GM23338 (cell line): ENCODE measurements at regions not wholly inside any gene's neighbourhood (a gene's known extent, or its start where the extent isn't known, plus 50 kb on each side); places are given as distances from the start of the nearest gene placed in this dataset.
A peak's percentile ranks its signal among the peaks of the same experiment; 100 is the strongest.

Experiments used
- ATAC-seq: fragments of 200-7000 bp; cut with Tn5 transposase; 3 replicates; pipeline ENCODE4 v1.9.1; 2020
- DNase-seq: peaks from one replicate; pipeline ENCODE4 v3.0.0-alpha.2; 2015; ENCODE audit warnings: low spot score
- H2AFZ ChIP-seq: fragments of 200-600 bp; sonication (generic); 2 replicates; pipeline ENCODE4 v1.8.0; 2016; ENCODE audit warnings: antibody characterized with exemption, mild to moderate bottlenecking, moderate library complexity
- H3F3A ChIP-seq: fragments of 200-600 bp; sonication (generic); replicated peaks from 2 replicates; pipeline ENCODE4 v1.8.0; 2017; ENCODE audit warnings: antibody characterized with exemption, mixed run types, low read depth
- H3K27ac ChIP-seq: fragments of 200-600 bp; sonication (generic); 2 replicates; pipeline ENCODE4 v1.6.1; 2016; ENCODE audit warnings: low read depth
- H3K27me3 ChIP-seq: fragments of 200-600 bp; sonication (generic); 2 replicates; pipeline ENCODE4 v1.8.0; 2016; ENCODE audit warnings: mild to moderate bottlenecking, mixed run types, moderate library complexity; ENCODE audit not compliant: insufficient read depth
- H3K36me3 ChIP-seq: fragments of 200-600 bp; sonication (generic); 2 replicates; pipeline ENCODE4 v1.8.0; 2016; ENCODE audit warnings: mild to moderate bottlenecking; ENCODE audit not compliant: insufficient read depth
- H3K4me1 ChIP-seq: fragments of 200-600 bp; sonication (generic); 2 replicates; pipeline ENCODE4 v1.8.0; 2016; ENCODE audit warnings: mild to moderate bottlenecking, moderate library complexity; ENCODE audit not compliant: insufficient read depth
- H3K4me2 ChIP-seq: fragments of 200-600 bp; sonication (generic); 2 replicates; pipeline ENCODE4 v1.7.1; 2017; ENCODE audit warnings: mixed run types
- H3K4me3 ChIP-seq: fragments of 200-600 bp; sonication (generic); 2 replicates; pipeline ENCODE4 v1.6.1; 2016; ENCODE audit warnings: mixed run types
- H3K79me2 ChIP-seq: fragments of 200-600 bp; sonication (generic); replicated peaks from 2 replicates; pipeline ENCODE4 v1.8.0; 2017; ENCODE audit warnings: mild to moderate bottlenecking; ENCODE audit not compliant: insufficient read depth
- H3K9me2 ChIP-seq: fragments of 200-600 bp; sonication (generic); 2 replicates; pipeline ENCODE4 v1.8.0; 2017; ENCODE audit not compliant: insufficient read depth
- H4K20me1 ChIP-seq: fragments of 200-600 bp; sonication (generic); replicated peaks from 2 replicates; pipeline ENCODE4 v1.8.0; 2017; ENCODE audit warnings: mild to moderate bottlenecking; ENCODE audit not compliant: insufficient read depth
- H3K27ac Mint-ChIP-seq: 2 replicates; pipeline ENCODE4 v1.8.0; 2020; ENCODE audit warnings: inconsistent platforms, mild to moderate bottlenecking, moderate library complexity, mixed read lengths
- H3K27me3 Mint-ChIP-seq: 3 replicates; pipeline ENCODE4 v1.8.0; 2022; ENCODE audit warnings: low read depth, mild to moderate bottlenecking, moderate library complexity, mixed read lengths, inconsistent platforms; ENCODE audit not compliant: insufficient read depth, poor library complexity
- H3K36me3 Mint-ChIP-seq: 3 replicates; pipeline ENCODE4 v1.8.0; 2021; ENCODE audit warnings: low read depth, mild to moderate bottlenecking, inconsistent platforms, moderate library complexity, mixed read lengths
- H3K4me1 Mint-ChIP-seq: 3 replicates; pipeline ENCODE4 v1.8.0; 2020; ENCODE audit warnings: mild to moderate bottlenecking, inconsistent platforms, mixed read lengths
- H3K4me3 Mint-ChIP-seq: 3 replicates; pipeline ENCODE4 v1.8.0; 2021; ENCODE audit warnings: moderate library complexity, mild to moderate bottlenecking, inconsistent platforms, mixed read lengths
- H3K9me3 Mint-ChIP-seq: 3 replicates; pipeline ENCODE4 v1.8.0; 2020; ENCODE audit warnings: moderate library complexity, mild to moderate bottlenecking, inconsistent platforms, mixed read lengths
- CTCF ChIP-seq, 2 experiments: fragments of 200-600 bp in 1 of 2; sonication (generic) in 1 of 2; conservative IDR thresholded peaks; 2 replicates each; pipeline versions ENCODE4 v1.5.1 to v1.6.1; 2016 to 2017; ENCODE audit warnings: antibody characterized with exemption in 2 of 2, low read depth in 2 of 2, mild to moderate bottlenecking in 2 of 2, moderate library complexity in 1 of 2
- ETS1 ChIP-seq: IDR thresholded peaks from 2 replicates; pipeline ENCODE4 v1.6.1; 2016; ENCODE audit warnings: antibody characterized with exemption
- EZH2 ChIP-seq: fragments of 200-600 bp; sonication (generic); IDR thresholded peaks from one replicate; pipeline ENCODE4 v1.8.0; 2017; ENCODE audit warnings: antibody characterized with exemption, mild to moderate bottlenecking, low read depth; ENCODE audit not compliant: unreplicated experiment
- EZH2phosphoT487 ChIP-seq: fragments of 200-600 bp; sonication (generic); IDR thresholded peaks from one replicate; pipeline ENCODE4 v1.8.1; 2018; ENCODE audit warnings: antibody characterized with exemption; ENCODE audit not compliant: unreplicated experiment
- JUNB ChIP-seq: IDR thresholded peaks from one replicate; pipeline ENCODE4 v1.6.1; 2016; ENCODE audit warnings: antibody characterized with exemption; ENCODE audit not compliant: unreplicated experiment
- NANOG ChIP-seq: IDR thresholded peaks from 2 replicates; pipeline ENCODE4 v1.6.1; 2016; ENCODE audit warnings: antibody characterized with exemption, borderline replicate concordance
- POLR2AphosphoS5 ChIP-seq: IDR thresholded peaks from 2 replicates; pipeline ENCODE4 v1.6.1; 2016; ENCODE audit warnings: antibody characterized with exemption, low read depth
- REST ChIP-seq: IDR thresholded peaks from one replicate; pipeline ENCODE4 v1.6.1; 2018; ENCODE audit warnings: antibody characterized with exemption; ENCODE audit not compliant: unreplicated experiment
- STAT1 ChIP-seq: IDR thresholded peaks from one replicate; pipeline ENCODE4 v1.6.1; 2016; ENCODE audit warnings: antibody characterized with exemption; ENCODE audit not compliant: unreplicated experiment
- ZNF331 ChIP-seq: fragments of 250-450 bp; sonication (Bioruptor Pico); IDR thresholded peaks from 2 replicates; pipeline ENCODE4 v1.5.0; 2020; ENCODE audit warnings: low read depth, mild to moderate bottlenecking, moderate library complexity
- ZNF462 ChIP-seq: fragments of 250-450 bp; sonication (Bioruptor Pico); IDR thresholded peaks from 2 replicates; pipeline ENCODE4 v1.5.0; 2020; ENCODE audit warnings: mild to moderate bottlenecking, moderate library complexity

- no peak for DNase-seq
- Histone ChIP-seq H3K4me3 (no peak overlapping the region), H3K27ac (no peak overlapping the region), H3K79me2 (no peaks in the 10 kb centered on the region), H3K4me1 (no peaks in the 10 kb centered on the region), H3F3A (no peaks in the 10 kb centered on the region), H3K9me2 (no peaks in the 10 kb centered on the region), H3K27me3 (no peaks in the 10 kb centered on the region), H3K4me2 (no peak overlapping the region), H3K36me3 (no peaks in the 10 kb centered on the region), H2AFZ (0 out of 2 replicates have a peak overlapping the region, but pooled peaks have one; percentile 32), H4K20me1 (no peaks in the 10 kb centered on the region)
- Mint-ChIP-seq H3K27ac (no peak overlapping the region), H3K27me3 (no peaks in the 10 kb centered on the region), H3K4me1 (peaks cover 11% of the 10 kb centered on the region; the same call in 2 of the 3 replicates), H3K36me3 (peaks cover 6% of the 10 kb centered on the region; the same call in 1 of the 3 replicates), H3K9me3 (peaks cover 9% of the 10 kb centered on the region; the same call in 2 of the 3 replicates), H3K4me3 (no peak overlapping the region)
- TF ChIP-seq REST, result no peak
- TF ChIP-seq JUNB, result no peak
- no peak for TF ChIP-seq EZH2phosphoT487
- no peak for TF ChIP-seq NANOG
- TF ChIP-seq POLR2AphosphoS5, result no peak
- TF ChIP-seq CTCF (conservative IDR thresholded peaks at IDR 0.05; ENCODE audit: low read depth in 2 of 2), result no peak
- TF ChIP-seq STAT1, result no peak
- TF ChIP-seq ETS1, result no peak
- TF ChIP-seq EZH2, result no peak
- TF ChIP-seq ZNF462, result no peak
- TF ChIP-seq ZNF331 (CRISPR knock-in tag), result no peak
- ATAC-seq, result no peak
Observed at GRCh38 chr15:38868326-38869114, 303.9 kb upstream of the RASGRP1 start.
